ENCODE measurements at regions not wholly inside any gene's neighbourhood (a gene's known extent, or its start where the extent isn't known, plus 50 kb on each side); places are given as distances from the start of the nearest gene placed in this dataset.
"Not testable (repeated sequence)": the region's sequence is repeated elsewhere in the genome, so short reads cannot be mapped to it uniquely, and the experiment has no call there.

DNA sequence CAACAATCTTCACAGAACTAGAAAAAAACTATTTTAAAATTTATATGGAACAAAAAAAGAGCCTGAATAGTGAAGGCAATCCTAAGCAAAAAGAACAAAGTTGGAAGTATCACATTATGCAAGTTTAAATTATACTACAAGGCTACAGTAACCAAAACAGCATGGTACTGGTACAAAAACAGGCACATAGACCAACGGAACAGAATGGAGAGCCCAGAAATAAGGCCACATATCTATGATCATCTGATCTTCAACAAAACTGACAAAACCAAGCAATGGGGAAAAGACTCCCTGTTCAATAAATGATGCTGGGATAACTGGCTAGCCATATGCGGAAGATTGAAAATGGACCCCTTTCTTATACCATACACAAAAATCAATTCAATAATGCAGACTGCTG is 74.4 kb upstream of the RTN4 start:
- not testable (repeated sequence) for H2AFZ ChIP-seq; H3K36me3 ChIP-seq (ENCODE audit: control insufficient read depth, insufficient read depth, low read length); H3K9me3 ChIP-seq (ENCODE audit: control insufficient read depth, low read length); H3K27ac ChIP-seq; H3K4me1 ChIP-seq; H3K27me3 ChIP-seq (ENCODE audit: control insufficient read depth, insufficient read depth, low read length); H3K4me2 ChIP-seq (ENCODE audit: low read length); H3K9ac ChIP-seq; H3K79me2 ChIP-seq; H3K4me3 ChIP-seq (ENCODE audit: low read depth, low read length)

DNA sequence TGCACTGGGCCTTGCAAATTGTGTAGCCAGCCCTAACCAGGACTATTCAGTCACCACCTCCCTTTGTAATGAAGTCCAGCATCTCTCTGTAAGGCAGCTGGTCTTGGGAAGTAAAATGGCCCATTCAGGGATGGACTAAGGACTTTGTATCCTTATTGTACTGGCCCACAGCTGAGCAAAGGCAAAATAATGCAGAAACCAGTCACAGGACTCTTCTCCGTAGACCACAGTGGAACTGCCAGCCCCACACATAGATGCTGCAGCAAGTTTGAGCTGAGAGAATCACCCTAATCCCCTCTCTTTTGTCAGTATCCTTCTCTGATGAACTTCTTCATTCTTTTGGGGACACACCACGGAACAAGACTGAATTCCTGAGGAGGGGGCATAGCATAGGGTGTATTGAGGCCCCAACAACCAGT is 73.6 kb upstream of the RTN4 start:
- H3K4me1 ChIP-seq = no peaks in the 10 kb centered on the region
- no peak overlapping the region for H3K27ac ChIP-seq
- H2AFZ ChIP-seq = no peak overlapping the region
- H3K9ac ChIP-seq = no peak overlapping the region
- H3K4me2 ChIP-seq (ENCODE audit: low read length) = no peak overlapping the region
- no peaks in the 10 kb centered on the region for H3K9me3 ChIP-seq (ENCODE audit: control insufficient read depth, low read length)
- H3K79me2 ChIP-seq = no peaks in the 10 kb centered on the region
- no peaks in the 10 kb centered on the region for H3K36me3 ChIP-seq (ENCODE audit: control insufficient read depth, insufficient read depth, low read length)
- TF ChIP-seq, protein P1, sequence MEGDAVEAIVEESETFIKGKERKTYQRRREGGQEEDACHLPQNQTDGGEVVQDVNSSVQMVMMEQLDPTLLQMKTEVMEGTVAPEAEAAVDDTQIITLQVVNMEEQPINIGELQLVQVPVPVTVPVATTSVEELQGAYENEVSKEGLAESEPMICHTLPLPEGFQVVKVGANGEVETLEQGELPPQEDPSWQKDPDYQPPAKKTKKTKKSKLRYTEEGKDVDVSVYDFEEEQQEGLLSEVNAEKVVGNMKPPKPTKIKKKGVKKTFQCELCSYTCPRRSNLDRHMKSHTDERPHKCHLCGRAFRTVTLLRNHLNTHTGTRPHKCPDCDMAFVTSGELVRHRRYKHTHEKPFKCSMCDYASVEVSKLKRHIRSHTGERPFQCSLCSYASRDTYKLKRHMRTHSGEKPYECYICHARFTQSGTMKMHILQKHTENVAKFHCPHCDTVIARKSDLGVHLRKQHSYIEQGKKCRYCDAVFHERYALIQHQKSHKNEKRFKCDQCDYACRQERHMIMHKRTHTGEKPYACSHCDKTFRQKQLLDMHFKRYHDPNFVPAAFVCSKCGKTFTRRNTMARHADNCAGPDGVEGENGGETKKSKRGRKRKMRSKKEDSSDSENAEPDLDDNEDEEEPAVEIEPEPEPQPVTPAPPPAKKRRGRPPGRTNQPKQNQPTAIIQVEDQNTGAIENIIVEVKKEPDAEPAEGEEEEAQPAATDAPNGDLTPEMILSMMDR (IDR thresholded peaks at IDR 0.05) = no peak
- no peak overlapping the region for H3K4me3 ChIP-seq (ENCODE audit: low read depth, low read length)
- H3K27me3 ChIP-seq (ENCODE audit: control insufficient read depth, insufficient read depth, low read length) = no peaks in the 10 kb centered on the region

DNA sequence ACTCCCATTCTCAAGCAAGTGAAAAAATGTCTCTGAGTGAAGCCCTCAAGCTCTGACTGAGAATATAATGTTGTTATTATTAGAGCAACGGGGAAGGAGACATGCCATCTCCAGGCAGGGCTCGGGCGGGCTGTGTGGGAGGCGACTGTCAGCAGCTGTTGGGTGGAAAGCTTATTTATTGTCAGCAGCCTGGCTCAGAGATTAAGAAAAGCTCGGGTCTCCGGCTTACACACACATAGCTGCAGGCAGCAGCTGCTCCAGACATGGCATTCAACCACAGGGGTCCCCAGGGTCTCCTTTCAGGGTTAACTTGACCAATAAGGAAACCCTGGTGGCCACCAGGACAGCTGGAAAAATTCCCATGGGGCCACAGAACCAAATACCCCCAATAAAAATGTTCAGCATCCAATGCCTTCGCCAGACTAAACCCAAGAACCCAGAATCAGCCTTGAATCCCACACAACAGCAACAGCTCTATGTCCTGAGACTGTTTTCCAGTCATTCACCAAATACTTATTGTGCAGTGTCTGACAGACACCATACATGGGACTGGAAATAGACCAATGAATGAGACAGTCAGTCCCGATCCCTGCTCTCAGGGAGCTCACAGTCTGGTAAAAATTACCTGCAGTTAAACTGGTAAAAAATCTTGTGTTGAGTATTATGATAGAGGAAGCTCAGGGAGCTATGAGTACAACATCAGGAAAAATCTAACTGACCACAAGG is 70.5 kb upstream of the RTN4 start:
- Histone ChIP-seq H3K27ac (no peak overlapping the region), H3K4me3 (ENCODE audit: low read depth, low read length) (no peak overlapping the region)

DNA sequence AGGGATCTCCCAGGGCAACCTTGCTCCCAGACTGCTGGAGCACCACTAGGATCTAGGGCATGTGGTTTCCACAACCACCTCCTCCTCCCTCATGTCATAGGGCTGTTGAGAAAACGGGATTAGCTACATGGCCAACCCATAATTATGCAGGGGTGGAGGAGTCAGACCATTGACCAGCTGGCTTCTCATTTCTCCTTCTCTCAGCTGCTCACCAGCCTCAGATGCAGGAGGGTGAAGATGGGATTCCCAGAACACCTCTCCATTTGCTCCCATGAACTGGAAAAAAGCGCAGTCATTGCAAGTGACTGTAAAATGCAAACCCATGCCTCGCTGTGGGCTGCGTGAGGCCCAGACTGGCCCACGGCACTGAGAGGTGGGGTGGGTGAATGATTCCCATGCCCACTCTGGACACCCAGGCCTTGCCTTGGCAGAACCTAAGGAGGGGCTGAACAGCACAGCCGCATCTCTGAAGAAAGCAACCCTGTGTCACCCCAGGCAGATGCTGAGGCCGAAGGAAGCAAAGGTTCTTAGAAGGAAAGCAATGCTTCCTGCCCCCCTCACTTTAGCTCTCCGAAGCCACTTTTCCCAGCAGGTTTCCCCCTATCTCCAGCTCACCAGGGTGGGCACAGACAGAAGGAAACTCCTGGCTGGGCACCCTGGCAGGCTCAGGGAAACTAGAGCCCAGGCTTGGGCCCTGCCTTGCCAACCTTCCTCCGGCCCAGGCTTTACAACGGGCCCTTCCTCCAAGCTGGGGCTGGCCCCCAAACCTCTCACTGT is 69.6 kb upstream of the RTN4 start:
- Histone ChIP-seq H3K9me3 (ENCODE audit: control insufficient read depth, low read length) (no peaks in the 10 kb centered on the region), H3K9ac (no peak overlapping the region), H3K79me2 (no peaks in the 10 kb centered on the region), H3K27me3 (ENCODE audit: control insufficient read depth, insufficient read depth, low read length) (no peaks in the 10 kb centered on the region), H3K27ac (no peak overlapping the region), H3K4me2 (ENCODE audit: low read length) (no peak overlapping the region), H3K36me3 (ENCODE audit: control insufficient read depth, insufficient read depth, low read length) (no peaks in the 10 kb centered on the region), H2AFZ (no peak overlapping the region), H3K4me3 (ENCODE audit: low read depth, low read length) (no peak overlapping the region), H3K4me1 (no peaks in the 10 kb centered on the region)
- TF ChIP-seq, protein P1 (IDR thresholded peaks at IDR 0.05) = no peak

More for the DNA sequence above, 70.5 kb upstream of the RTN4 start:
- Histone ChIP-seq H3K9ac (no peak overlapping the region), H3K4me1 (no peaks in the 10 kb centered on the region), H3K79me2 (no peaks in the 10 kb centered on the region), H3K9me3 (ENCODE audit: control insufficient read depth, low read length) (no peaks in the 10 kb centered on the region), H3K27me3 (ENCODE audit: control insufficient read depth, insufficient read depth, low read length) (no peaks in the 10 kb centered on the region), H2AFZ (no peak overlapping the region), H3K4me2 (ENCODE audit: low read length) (no peak overlapping the region), H3K36me3 (ENCODE audit: control insufficient read depth, insufficient read depth, low read length) (no peaks in the 10 kb centered on the region)
- TF ChIP-seq, protein P1 (IDR thresholded peaks at IDR 0.05) = no peak

DNA sequence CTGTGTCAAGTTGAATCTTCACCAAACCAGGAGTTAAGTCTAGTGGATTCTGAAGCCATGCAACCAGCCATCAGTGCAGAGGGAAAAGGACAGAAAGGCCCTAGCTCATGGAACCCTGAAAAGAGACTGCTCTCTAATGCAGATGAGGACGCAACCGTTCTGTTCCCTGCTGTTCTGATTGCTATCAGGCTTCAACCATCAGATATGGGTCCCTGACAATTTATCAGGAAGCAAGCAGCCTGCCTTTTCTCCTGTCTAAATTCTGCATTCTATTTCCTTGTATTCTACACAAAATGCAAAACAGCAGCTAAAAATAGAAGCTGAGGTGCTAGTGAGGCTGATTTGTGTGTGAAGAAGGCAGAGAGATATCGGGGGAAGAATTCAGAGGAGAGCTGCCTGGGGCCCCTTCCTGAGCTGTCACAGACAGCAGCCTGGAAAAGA is 68.4 kb upstream of the RTN4 start:
- H3K36me3 ChIP-seq (ENCODE audit: control insufficient read depth, insufficient read depth, low read length) = no peaks in the 10 kb centered on the region
- no peaks in the 10 kb centered on the region for H3K4me1 ChIP-seq
- H3K4me2 ChIP-seq (ENCODE audit: low read length) = peak overlapping the region; percentile 44
- no peaks in the 10 kb centered on the region for H3K27me3 ChIP-seq (ENCODE audit: control insufficient read depth, insufficient read depth, low read length)
- no peaks in the 10 kb centered on the region for H3K9me3 ChIP-seq (ENCODE audit: control insufficient read depth, low read length)
- H2AFZ ChIP-seq = peak overlapping the region; percentile 44
- no peaks in the 10 kb centered on the region for H3K79me2 ChIP-seq
- no peak overlapping the region for H3K27ac ChIP-seq
- no peak overlapping the region for H3K9ac ChIP-seq
- TF ChIP-seq, protein P1 (IDR thresholded peaks at IDR 0.05) = no peak
- no peak overlapping the region for H3K4me3 ChIP-seq (ENCODE audit: low read depth, low read length)
